Suprapubic skin (tissue), 4 donors: ENCODE measurements at regions not wholly inside any gene's neighbourhood (a gene's known extent, or its start where the extent isn't known, plus 50 kb on each side); places are given as distances from the start of the nearest gene placed in this dataset.
A peak's percentile ranks its signal among the peaks of the same experiment; 100 is the strongest.

Source experiments
- DNase-seq, 2 donors: peaks; one replicate each; pipeline ENCODE4 v3.0.0-alpha.2; 2019; ENCODE audit warnings: low spot score in 2 of 2
- H3K27ac ChIP-seq: fragments of 200-600 bp; sonication (generic); one replicate; pipeline ENCODE4 v1.5.1; 2019
- H3K27me3 ChIP-seq: fragments of 200-600 bp; sonication (generic); one replicate; pipeline ENCODE4 v1.5.1; 2019
- H3K36me3 ChIP-seq: fragments of 200-600 bp; sonication (generic); one replicate; pipeline ENCODE4 v1.5.1; 2019
- H3K4me1 ChIP-seq: fragments of 200-600 bp; sonication (generic); one replicate; pipeline ENCODE4 v1.5.1; 2019
- H3K4me3 ChIP-seq: fragments of 200-600 bp; sonication (generic); one replicate; pipeline ENCODE4 v1.5.1; 2019; ENCODE audit warnings: mild to moderate bottlenecking
- H3K9me3 ChIP-seq: fragments of 200-600 bp; sonication (generic); one replicate; pipeline ENCODE4 v1.5.1; 2019
- EP300 ChIP-seq: sonication (generic); formaldehyde crosslinking; IDR thresholded peaks from one replicate; pipeline ENCODE4 v1.6.1; 2017; ENCODE audit warnings: antibody characterized with exemption
- POLR2A ChIP-seq, 2 donors: fragments of 450-650 bp; IDR thresholded peaks; one replicate each; pipeline ENCODE4 v1.6.1; 2017; ENCODE audit warnings: antibody characterized with exemption in 2 of 2, mild to moderate bottlenecking in 2 of 2, moderate library complexity in 2 of 2
- POLR2AphosphoS5 ChIP-seq, 3 donors: sonication (generic); formaldehyde crosslinking; IDR thresholded peaks; one replicate each; pipeline ENCODE4 v1.6.1; 2017; ENCODE audit warnings: antibody characterized with exemption in 3 of 3
- WGBS: methylation state at CpG from one replicate; pipeline ENCODE4 v1.1.5; 2018; 5-methylcytosine and 5-hydroxymethylcytosine counted together
- TF ChIP-seq, protein P1 (sequence below), 2 donors: fragments of 200-600 bp in 1 of 2; fragments of 450-650 bp in 1 of 2; sonication (generic) in 1 of 2; IDR thresholded peaks; one replicate each; pipeline ENCODE4 v1.5.1; 2016 to 2019; ENCODE audit warnings: antibody characterized with exemption in 2 of 2, mild to moderate bottlenecking in 1 of 2, moderate library complexity in 1 of 2

- Histone ChIP-seq H3K4me3 (no peak overlapping the region), H3K4me1 (no peaks in the 10 kb centered on the region), H3K36me3 (no peaks in the 10 kb centered on the region), H3K27me3 (peaks cover 4% of the 10 kb centered on the region), H3K9me3 (no peaks in the 10 kb centered on the region), H3K27ac (no peak overlapping the region)
- TF ChIP-seq POLR2AphosphoS5 (IDR thresholded peaks at IDR 0.05) (no peak), POLR2A (IDR thresholded peaks at IDR 0.05) (no peak), EP300 (no peak)
- TF ChIP-seq, protein P1, sequence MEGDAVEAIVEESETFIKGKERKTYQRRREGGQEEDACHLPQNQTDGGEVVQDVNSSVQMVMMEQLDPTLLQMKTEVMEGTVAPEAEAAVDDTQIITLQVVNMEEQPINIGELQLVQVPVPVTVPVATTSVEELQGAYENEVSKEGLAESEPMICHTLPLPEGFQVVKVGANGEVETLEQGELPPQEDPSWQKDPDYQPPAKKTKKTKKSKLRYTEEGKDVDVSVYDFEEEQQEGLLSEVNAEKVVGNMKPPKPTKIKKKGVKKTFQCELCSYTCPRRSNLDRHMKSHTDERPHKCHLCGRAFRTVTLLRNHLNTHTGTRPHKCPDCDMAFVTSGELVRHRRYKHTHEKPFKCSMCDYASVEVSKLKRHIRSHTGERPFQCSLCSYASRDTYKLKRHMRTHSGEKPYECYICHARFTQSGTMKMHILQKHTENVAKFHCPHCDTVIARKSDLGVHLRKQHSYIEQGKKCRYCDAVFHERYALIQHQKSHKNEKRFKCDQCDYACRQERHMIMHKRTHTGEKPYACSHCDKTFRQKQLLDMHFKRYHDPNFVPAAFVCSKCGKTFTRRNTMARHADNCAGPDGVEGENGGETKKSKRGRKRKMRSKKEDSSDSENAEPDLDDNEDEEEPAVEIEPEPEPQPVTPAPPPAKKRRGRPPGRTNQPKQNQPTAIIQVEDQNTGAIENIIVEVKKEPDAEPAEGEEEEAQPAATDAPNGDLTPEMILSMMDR (IDR thresholded peaks at IDR 0.05), result no peak
- WGBS, result 60% methylated on average over 4 of the region's 4 CpGs
- DNase-seq, result no peak
These were observed 308.6 kb upstream of the ZFP64 start for GRCh38 chr20:52500157-52500556.

DNA sequence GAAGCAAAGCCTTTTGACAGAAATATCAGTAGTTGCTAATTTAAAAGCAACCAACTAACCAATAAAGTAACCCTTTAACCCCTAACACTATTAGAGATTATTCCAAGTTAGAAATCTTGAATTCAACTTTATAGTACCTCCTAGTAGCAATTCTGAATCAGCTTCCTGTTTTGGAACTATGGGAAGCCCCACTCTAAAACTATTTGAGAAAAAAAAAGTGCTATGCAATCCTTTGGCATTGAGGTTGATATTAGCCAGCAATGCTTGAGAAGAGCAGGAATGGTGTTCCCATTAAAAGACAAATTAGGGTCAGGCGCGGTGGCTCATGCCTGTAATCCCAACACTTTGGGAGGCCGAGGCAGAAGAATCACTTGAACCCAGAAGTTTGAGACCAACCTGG, 306.2 kb upstream of the ZFP64 start:
- TF ChIP-seq POLR2A (IDR thresholded peaks at IDR 0.05) (no peak), POLR2AphosphoS5 (IDR thresholded peaks at IDR 0.05) (no peak), EP300 (no peak)
- TF ChIP-seq, protein P1 (IDR thresholded peaks at IDR 0.05), result no peak
- no peak for DNase-seq
- 82% methylated on average over 3 of the region's 3 CpGs for WGBS
- no peak overlapping the region for H3K4me3 ChIP-seq
- H3K4me1 ChIP-seq, result peaks cover 8% of the 10 kb centered on the region
- no peak overlapping the region for H3K27ac ChIP-seq
- no peaks in the 10 kb centered on the region for H3K36me3 ChIP-seq
- no peaks in the 10 kb centered on the region for H3K9me3 ChIP-seq
- peaks cover 4% of the 10 kb centered on the region for H3K27me3 ChIP-seq

DNA sequence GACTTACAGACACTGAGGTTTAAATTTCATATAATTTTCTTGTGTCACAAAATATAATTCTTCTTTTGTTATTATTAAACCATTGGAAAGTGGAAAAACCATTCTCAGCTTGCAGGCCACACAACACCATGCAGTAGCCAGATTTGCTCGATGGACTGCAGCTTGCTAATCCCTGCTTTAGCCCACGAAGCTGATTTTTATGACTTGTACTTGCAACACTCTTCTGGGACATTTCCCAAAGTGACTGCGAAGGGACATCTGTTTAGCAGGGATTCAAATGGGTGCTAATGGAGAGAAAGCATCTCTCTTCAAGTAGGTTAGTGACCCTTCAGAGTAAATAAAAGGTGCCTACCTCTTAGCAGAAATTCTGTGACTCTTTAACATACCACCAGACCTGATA, 304.6 kb upstream of the ZFP64 start:
- Histone ChIP-seq H3K27ac (no peak overlapping the region), H3K27me3 (peaks cover 4% of the 10 kb centered on the region), H3K9me3 (no peaks in the 10 kb centered on the region), H3K4me3 (no peak overlapping the region), H3K4me1 (peaks cover 11% of the 10 kb centered on the region), H3K36me3 (no peaks in the 10 kb centered on the region)
- DNase-seq, result no peak
- TF ChIP-seq POLR2A (IDR thresholded peaks at IDR 0.05) (no peak), EP300 (no peak), POLR2AphosphoS5 (IDR thresholded peaks at IDR 0.05) (no peak)
- TF ChIP-seq, protein P1 (IDR thresholded peaks at IDR 0.05), result no peak
- 56% methylated on average over 3 of the region's 3 CpGs for WGBS

DNA sequence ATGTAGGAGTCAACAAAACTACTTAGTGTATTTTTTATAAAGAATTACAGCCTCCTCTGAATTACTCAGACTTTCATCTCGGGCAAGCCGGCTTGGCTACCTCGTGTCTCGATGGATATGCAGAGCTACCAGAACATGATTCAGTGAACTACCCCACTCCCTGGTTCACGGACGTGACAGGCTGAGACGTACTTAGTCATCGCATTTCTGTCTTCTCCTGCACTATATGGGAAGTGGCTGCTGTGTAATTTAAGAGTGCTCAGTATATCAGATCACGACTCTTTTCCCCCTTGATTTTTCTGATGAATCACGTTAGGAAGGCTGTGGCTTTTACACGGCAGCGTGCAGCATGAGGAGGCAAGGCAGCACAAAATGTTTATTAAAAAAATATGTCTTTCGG, 302.7 kb upstream of the ZFP64 start:
- no peak for DNase-seq
- no peak overlapping the region for H3K27ac ChIP-seq

GRCh38 chr20:52493171-52493721, 301.7 kb upstream of the ZFP64 start:
- DNase-seq, result no peak
- H3K36me3 ChIP-seq, result no peaks in the 10 kb centered on the region
- TF ChIP-seq EP300 (no peak), POLR2A (IDR thresholded peaks at IDR 0.05) (no peak), POLR2AphosphoS5 (IDR thresholded peaks at IDR 0.05) (no peak)
- TF ChIP-seq, protein P1 (IDR thresholded peaks at IDR 0.05), result no peak
- WGBS, result 7% methylated on average over 9 of the region's 9 CpGs
- H3K9me3 ChIP-seq, result no peaks in the 10 kb centered on the region
- H3K27me3 ChIP-seq, result no peaks in the 10 kb centered on the region
- H3K27ac ChIP-seq, result no peak overlapping the region
- peaks cover 11% of the 10 kb centered on the region for H3K4me1 ChIP-seq
- H3K4me3 ChIP-seq, result peak overlapping the region; percentile 23

More for the DNA sequence above, 302.7 kb upstream of the ZFP64 start:
- H3K4me3 ChIP-seq, result no peak overlapping the region
- WGBS, result 26% methylated on average over 13 of the region's 13 CpGs
- H3K9me3 ChIP-seq, result no peaks in the 10 kb centered on the region
- H3K27me3 ChIP-seq, result no peaks in the 10 kb centered on the region
- H3K4me1 ChIP-seq, result peaks cover 11% of the 10 kb centered on the region
- no peaks in the 10 kb centered on the region for H3K36me3 ChIP-seq
- TF ChIP-seq POLR2A (IDR thresholded peaks at IDR 0.05) (no peak), EP300 (no peak), POLR2AphosphoS5 (IDR thresholded peaks at IDR 0.05) (no peak)
- TF ChIP-seq, protein P1 (IDR thresholded peaks at IDR 0.05), result no peak
